ENCODE measurements at regions not wholly inside any gene's neighbourhood (a gene's known extent, or its start where the extent isn't known, plus 50 kb on each side); places are given as distances from the start of the nearest gene placed in this dataset.
"Not testable (repeated sequence)": the region's sequence is repeated elsewhere in the genome, so short reads cannot be mapped to it uniquely, and the experiment has no call there.

DNA sequence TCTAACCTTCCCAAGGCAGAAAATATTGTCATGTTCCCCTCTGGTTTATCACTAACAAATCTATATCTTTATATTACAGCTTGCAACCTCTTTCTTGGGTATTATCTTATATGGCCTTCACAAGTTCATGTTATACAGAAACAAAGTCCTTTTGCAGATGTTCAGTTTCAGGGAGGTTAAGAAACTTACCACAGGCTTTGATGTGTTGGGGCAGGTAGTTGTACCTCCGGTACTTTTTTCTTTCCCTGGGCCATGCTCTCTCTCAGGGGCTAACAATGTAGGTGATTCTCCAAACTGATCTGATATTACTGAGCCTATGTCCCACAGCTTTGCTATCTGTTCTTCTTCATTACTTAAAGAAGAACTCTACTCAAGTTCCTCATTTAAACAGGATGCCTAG lies 548.9 kb upstream of the SYT4 start:
- DNase-seq: no peak

DNA sequence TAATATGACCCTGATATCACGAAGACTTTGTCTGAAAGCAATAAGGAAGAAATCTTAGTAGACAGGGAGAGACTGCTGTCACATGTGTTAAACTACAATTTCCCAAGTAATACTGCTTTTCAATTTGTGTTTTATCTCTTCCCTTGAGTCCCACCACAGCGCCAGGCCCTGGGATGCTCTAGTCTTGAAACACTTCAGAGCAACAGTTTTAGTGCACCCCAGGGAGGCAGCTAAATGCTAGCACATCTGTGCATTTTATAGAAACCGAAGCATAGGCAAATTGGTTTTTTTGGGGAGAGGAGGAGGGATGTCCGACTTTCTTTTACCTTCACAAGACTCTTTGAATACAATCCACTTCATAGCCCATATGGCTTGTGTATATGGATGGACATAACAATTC lies 550.0 kb upstream of the SYT4 start:
- DNase-seq: no peak

DNA sequence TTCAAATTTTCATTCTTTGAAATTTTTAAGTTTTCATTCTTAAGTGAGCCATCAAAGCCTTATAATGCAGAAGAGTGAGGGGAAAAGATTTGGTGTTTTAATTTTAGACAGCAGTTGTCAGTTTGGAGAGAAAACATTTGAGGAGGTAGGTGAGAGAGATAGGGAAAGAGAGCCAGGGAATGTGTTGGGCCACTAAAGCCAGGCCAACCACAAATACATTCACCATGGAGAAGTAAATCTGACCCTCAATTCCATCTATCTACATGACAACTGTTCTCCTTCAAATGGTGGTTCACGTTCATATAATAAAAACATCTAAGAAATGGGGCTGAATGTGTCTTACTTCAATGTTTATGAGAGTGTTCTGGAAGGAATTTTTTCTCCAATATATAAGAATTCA lies 553.0 kb upstream of the SYT4 start:
- DNase-seq: no peak

DNA sequence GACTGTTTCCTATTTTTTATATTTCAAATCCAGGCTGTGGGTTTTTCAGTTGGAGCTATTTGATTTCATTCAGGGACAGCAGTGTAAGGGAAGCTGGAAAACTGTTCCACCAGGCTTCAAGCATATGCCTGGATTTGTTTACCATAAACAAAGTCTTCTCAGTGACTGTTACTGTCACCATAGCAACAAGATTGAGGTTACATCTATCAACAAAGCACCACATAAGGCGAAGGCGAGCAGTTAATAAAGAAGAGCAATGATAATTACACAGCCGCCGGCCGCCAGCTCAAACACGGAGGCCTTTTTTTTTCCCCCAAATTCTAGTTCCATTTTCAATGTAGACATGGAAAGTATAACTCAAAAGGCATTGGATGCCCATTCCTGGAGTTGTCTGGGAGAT lies 553.7 kb upstream of the SYT4 start:
- DNase-seq: peak; percentile 29

DNA sequence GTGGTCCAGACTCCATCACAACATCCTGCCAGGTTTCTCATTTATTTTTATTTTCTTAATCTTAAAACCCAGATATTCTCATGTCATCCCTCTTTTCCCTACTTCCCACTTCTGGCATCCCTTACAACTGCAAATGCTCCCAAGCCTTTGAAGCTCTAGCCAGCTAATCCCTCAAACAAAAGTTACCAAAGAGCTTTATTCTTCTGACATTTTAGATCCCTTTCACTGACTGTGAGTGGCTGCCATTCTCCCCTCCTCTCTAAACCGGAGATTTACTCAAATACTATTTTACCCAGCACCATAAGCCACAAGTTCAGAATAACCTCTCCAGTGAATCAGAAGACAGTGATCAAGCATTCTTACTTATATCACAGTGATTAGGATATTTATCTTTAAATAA lies 569.0 kb upstream of the SYT4 start:
- no peak for DNase-seq

DNA sequence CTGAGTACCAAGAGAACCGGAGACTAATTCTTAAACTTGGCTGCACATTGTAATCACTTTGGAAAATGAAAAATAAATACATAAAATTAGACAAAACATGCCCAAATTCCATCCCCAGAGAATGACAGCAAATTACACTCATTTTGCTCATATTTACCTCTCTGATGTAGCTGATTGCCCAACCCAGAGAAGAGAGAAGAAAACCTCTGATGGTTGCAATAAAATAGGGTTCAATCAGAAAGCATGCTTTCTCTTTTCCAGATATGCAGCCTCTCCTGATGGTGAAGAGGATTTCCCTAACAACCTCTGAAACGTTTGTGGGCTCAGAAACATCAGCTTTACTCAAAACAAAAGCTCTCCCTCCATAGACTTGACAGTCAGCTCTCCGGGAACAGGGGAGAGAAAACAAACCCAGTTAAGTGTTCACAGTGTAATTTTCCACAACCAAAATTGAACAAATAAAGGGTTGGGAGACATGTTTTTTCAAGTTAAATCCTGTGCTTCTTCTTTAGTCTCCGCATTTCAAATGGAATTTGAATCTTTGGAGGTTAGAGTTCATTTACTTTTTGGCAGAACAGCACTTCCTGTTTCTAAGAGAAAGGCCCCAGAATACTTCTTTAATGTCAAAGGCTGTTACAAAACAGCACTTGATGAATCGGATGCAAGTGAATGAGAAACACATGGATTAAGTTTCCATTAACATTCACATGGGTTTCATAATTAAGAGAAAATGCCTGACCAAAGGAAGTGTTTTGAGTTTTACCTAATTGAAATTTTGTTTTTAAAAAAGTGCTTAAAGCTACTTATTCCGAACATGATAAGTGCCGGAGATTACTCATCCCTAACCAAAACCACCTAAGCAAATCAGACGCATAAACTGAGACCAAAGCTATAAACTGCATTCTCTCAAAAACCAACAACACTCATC lies 570.1 kb upstream of the SYT4 start:
- no peak for DNase-seq

DNA sequence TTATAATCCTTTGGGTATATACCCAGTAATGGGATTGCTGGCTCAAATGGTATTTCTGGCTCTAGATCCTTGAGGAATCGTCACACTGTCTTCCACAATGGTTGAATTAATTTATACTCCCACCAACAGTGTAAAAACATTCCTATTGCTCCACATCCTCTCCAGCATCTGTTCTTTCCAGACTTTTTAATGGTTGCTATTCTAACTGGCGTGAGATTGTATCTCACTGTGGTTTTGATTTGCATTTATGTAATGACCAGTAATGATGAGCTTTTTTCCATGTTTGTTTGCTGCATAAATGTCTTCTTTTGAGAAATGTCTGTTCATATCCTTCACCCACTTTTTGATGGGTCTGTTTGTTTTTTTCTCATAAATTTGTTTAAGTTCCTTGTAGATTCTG lies 572.5 kb upstream of the SYT4 start:
- not testable (repeated sequence) for DNase-seq

DNA sequence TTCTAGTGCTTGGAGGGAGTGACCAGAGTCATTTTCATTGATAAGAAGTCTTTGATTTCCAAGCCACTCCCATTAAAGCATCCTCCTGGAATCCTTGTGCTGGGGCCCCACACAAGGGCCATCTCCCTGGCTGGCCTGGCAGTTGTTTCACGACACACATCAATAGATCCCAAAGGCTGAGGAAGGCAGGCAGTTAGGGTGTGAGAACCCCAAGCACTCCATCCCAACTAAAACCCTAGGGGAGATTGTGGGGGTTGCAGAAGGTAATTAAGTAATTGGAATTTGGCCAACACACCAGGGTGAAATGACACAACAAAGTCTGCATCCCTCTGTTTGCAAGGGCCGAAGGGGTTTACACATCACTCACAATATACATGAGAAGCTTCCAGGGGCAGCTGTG lies 578.1 kb upstream of the SYT4 start:
- DNase-seq: no peak

DNA sequence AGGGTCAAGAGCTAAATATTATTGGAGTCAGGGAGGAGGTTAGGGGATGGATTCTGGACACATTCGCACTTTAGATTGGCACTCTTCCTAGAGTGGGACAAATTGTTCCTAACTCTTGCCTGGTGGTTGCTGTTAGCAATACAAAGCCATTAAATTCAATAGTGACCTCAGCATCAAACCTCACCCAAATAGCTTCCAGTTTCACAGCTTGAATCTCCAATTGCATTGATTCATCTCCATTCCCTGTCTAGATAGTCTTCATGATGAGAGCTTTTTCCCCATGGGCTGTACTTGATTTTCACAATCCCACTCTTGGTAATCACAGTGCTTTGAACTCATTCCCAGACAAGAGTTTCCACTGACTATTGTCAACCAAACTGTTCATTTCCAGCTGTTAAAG lies 585.9 kb upstream of the SYT4 start:
- peak; percentile 56 for DNase-seq

DNA sequence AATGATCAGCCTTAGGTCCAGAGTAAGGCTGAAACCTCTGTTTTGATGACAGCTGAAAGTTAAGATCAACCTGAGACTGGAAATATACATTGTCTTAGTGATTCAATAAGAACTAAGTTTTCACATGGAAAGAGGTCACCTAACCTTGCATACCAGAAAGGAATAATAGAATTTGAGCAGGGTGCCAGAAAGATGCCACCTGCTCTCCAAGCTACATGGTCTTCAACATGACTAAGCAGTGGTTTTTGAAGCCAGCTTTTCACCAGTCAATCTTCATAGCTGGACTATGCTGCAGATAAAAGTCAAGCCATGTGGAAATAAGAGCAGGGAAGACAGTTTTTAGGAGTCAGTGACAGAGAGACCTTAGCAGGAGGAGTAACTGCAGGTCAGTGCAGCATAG lies 589.4 kb upstream of the SYT4 start:
- DNase-seq: no peak

DNA sequence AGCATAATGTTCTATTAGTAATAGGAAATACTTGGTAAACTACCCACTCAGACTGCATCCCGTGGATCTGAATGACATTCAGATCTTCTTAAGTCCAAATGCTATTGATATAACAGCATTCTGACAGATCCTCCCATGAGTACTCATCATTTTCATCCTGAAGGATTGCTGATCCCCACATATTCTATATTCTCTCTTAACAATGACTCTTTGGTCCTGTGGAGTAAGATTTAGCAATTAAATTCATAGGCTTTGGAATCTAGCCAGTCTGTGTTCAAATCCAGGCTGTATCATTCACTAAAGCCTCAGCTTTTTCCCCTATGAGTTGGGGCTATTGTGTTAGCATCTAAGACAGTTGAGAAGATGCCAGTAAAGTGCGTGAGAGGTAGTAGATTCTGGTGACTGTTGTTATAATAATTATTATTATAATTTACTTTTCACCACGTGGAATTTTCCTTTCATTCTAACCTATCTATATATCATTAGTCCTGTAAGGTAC lies 591.3 kb upstream of the SYT4 start:
- no peak for DNase-seq

DNA sequence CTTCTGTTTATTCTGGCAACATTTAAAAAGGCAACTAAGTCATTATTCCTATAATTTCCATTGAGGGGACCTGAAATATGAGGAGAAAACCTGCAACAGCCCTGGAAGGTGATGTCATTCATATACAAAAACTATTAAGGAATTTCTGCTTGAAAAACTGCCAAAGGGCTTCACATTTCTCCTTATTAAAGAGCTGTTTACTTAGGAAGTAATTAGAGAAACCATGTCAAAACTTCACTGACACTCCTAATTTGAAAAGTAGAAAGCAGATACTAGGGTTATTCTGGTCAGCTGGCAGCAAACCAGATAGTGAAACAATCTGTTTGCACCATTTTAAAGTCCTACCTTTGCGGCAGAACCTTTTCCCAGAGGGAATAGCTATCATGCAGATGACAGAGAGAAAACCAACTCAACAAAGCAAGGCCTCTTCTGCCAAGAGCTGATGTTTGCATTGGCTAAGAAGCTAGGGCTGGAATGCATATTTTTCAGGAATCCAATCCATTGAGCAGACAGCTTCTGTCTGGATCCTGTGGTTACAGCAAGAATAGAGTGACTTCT lies 592.2 kb upstream of the SYT4 start:
- peak; percentile 68 for DNase-seq

DNA sequence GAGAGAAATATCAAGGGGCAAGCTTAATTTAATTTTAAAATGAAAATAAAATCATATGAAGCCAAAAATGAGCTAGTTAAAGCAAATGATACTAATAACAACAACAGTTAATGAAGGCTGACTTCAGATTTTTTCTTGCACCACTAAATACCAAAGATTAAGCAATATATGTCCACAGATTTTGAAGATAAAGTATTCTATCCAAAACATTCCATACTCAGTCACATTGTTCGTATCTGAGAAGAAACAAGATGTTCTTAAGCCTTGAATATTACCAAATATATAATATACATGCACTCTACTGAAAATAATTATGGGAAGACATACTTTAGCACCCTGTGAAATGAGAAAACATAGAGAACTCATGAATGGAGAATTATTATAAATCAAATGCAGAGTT lies 593.3 kb upstream of the SYT4 start:
- no peak for DNase-seq

DNA sequence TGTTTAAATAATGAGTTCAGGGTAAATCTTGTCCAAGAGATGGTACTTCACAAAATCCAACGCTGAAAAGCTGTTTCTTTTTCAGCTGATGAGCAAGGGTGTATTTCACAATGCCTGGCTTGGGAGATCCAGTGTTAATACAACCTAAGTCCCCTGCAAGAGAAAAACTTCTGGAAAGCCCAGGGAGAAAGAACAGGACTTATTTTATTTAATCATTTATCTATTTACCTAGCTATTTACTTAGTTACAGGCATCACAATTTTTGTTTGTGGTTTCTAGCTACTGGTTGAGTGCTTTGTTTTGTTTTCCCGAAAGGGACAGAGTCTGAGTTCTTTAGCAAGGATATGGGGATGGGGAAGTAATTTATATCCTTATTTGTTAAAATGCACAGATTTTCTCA lies 598.2 kb upstream of the SYT4 start:
- no peak for DNase-seq

DNA sequence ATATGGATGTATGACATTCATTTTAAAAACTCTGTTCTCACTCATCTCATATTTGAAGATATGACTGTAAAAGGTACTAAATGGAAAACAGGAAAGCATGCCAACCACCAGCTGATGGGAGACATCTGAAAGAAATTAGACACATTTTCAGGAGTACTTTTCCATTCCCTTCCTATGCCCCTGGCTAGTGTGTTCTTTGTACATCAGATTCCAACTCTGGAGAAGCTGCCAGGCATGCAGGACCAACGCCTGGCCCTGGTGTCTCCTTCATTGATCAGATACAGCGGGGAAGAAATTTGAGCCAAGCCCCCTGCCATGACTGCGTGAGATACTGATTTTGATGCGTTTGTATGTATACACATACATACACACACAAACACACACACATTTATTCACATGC lies 599.0 kb upstream of the SYT4 start:
- no peak for DNase-seq

DNA sequence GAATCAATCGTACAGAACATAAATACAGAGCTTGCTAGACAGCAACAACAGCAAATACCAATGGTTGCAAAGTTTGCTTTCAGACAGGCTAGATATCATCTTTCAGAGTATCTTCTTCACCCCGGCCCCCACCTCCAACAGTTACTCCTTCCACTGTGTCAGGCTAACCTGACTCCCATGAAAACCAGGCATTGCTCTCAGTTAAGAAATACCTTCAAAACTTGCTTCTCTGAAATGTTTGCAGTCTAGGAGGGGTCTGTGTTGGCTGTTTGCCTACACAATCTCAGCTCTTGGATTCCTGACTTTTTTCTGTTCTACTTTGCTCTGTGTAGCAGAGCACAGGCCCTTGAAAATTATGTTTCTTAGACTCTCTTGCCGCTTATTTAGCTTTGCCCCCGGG lies 599.5 kb upstream of the SYT4 start:
- DNase-seq: no peak

DNA sequence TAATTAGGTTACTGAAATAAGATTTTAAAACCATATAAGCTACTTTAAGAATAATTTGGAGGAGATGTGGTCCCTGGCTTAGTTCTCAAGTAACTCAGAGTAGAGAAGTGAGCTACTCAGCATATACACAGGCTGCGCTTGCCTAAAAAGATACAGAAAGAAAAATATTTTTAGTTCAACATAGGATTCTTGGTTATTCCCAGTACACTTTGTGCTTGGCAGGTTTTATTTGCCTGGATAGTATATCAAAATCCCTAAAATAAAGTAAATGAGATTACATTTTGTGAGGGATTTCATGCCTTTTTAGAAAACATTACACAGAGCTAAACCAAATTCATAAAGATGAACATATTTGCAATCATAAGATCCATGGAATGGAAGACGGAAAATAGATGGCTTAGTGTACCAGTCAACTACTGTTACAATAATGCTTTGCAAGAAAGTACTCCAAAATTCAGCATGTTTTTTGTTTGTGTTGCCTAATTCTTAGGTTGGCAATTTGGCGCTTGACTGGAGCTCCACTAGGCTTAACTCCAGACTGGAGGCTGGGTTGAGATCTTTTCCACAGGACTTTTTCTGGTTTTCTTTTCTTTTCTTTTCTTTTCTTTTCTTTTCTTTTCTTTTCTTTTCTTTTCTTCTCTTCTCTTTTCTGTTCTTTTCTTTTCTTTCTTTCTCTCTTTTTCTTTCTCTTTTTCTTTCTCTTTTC lies 600.5 kb upstream of the SYT4 start:
- DNase-seq: no peak

DNA sequence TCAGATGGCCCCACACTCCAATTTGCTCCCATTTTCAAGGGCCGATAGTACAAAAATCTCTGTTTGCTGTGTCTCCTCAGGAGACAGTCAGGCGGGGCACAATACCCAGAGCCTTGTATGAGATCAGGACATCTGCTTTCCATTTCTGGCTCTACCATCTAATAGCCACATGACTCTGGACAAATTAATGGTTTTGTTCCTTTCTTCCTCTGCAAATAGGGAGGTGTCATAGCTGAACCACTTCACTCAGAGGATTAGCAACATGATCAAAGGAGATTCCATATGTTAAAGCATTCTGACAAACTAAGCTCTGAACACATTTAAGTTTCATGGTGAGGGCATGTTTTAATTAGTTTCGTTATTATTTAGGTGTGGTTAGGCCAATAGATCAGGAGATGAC lies 602.1 kb upstream of the SYT4 start:
- DNase-seq: no peak

DNA sequence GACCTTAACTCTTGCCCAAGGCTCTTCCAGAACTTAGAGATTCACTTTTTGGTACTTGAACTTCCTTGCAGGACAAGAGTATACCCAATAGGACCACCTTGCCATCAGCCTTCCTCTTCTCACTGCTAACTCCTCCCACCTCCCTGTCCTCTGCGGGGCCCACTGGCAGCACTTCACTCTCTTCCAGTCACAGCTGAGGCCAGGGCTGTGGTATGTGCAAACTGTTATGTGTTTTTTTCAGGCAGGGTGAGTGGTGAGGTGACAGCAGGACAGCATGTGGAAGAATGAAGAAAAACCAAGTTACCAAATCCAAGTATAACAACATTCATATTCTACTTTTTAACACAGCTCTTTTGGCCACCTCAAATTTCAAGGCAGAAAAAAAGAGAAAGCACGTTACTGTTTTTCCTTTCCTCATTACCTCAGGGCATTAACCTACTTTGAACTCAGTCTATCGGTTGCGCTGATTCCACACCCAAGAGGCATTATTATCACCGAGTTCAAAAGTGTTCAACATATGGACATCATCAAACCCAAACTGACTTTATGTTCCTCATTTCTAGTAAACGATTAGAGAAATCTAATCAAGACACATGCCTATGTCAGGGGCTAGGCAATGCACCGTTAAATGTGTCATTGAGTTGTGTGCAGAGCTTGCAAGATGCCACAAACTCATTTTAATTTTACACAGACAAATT lies 605.2 kb upstream of the SYT4 start:
- DNase-seq: no peak

DNA sequence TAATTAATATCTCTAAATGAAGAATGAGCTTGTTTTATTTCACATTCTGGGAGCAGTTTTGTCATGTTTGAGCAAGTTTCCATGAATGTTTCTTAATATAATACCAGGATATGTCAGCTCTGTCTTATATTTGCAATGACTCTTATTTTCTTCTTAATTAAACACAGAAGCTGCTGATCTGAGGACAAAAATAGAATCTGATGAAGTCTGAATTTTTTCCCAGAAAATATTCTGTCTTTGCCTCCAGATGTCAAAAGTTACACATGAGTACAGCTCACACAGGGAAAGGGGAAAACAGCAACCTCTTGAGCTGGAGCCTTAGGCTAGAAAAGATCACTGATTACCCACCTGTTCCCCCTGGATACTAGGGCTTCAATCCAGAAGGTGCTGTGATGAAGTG lies 606.6 kb upstream of the SYT4 start:
- DNase-seq: no peak

DNA sequence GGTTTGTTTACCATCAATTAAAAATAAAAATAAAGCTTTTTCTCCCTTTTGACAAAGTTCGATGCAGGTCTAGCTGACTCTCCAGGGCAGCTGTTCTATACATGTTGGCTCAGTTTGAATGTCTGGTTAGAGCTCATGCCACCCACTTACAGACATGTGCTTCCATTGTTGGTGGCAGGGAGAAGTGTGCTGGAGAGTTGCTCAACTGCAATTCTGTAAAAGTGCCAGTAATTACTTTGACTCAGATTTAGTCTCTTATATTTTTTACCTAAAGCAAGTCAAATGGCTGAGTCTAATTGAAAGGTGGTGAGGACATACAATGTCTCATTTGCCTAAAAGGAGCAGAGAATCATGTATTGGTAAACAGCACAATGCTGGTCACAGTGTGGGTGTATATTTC lies 609.1 kb upstream of the SYT4 start:
- no peak for DNase-seq

DNA sequence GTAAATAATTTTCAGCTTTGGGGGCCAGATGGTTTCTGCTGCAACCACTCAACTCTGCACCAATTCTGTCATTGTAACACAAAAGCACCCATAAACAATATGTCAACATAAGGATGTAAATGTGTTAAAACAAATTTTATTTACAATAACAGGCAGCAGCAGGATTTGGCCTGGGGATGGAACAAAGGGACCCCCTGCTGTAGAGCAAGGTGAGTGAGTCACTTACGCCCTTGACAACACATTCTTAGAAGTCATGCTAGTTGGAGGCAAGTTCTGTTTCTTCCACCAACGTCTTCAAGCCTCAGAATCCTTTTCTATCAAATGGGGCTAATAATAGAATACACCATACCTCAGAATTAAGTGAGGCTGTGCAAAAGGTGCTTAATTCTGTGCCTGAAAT lies 610.2 kb upstream of the SYT4 start:
- DNase-seq: no peak

DNA sequence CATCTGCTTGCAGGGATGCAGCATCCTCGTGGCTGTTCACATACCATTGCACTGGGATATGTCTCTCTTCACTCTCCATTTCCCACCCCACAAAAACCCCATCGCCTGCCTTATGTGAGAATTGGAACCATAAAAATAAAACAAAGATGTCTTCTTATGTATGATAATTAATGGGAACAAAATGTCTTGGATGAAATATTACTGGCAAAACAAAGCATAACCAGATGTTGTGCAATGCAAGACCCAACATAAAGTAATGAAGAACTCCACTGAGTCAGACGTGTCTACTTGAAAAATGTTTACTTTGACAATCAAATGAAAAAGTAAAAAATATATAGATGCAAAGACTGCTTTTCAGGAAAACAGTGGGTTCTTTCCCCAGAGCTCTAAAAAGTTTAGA lies 611.3 kb upstream of the SYT4 start:
- no peak for DNase-seq
